Dermis blood vessel endothelial cell (primary cell): ENCODE measurements at regions not wholly inside any gene's neighbourhood (a gene's known extent, or its start where the extent isn't known, plus 50 kb on each side); places are given as distances from the start of the nearest gene placed in this dataset.
"Not testable (repeated sequence)": the region's sequence is repeated elsewhere in the genome, so short reads cannot be mapped to it uniquely, and the experiment has no call there.

Experiments
- DNase-seq: peaks from one replicate; pipeline ENCODE4 v3.0.0; 2010

DNA sequence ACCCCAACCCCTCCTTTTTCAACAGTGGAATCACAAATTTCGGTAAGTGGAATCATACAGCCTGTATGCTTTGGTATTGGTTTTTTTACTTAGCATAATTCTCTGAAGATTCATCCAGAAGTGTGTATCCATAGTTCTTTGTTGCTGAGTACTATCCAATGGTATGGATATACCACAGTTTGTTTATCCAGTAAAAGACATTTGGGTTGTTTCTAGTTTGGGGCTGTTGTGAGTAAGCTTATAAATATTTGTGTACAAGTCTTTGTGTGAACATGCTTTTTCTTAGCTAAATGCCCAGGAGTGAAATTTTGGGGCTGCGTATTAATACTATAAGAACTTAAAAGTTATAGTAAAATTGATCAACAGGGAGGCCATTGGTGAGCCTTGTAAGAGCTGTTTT is 57.5 kb upstream of the GC start:
- no peak for DNase-seq

DNA sequence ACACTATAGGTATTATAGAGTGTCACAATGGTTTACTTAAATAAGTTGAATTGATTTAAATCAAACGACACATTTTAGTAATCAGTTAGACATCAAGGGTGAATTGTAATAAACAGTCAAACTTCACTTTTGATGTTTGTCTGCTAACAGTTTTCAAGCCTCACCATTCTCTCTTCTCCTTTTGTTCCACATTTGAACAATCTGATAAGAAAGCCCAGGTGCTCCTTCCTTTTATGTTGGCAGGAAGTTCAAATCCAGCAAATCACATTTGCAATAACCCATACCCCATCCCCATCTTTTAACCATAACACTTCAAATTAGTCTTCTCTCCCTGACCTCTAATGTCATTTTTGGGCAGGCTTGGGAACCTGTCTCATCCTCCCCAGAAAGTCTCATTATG is 63.4 kb upstream of the GC start:
- no peak for DNase-seq

DNA sequence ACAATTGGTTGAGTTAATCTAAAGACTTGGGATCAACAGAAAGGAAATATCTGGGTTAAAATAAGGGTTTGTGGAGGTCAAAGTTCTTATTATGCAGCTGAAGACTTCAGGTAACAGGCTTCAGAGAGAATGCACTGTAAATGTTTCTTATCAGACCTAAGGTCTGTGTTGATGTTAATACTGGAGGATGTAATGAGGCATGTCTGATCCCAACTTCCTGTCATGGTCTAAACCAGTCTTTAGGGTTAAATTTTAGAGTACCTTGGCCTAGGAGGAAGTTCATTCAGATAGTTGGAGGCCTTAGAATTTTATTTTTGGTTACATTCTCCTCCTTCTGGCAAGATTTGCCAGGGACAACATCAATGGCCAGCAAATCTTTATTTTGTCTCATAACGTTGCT is 72.1 kb upstream of the GC start:
- DNase-seq, result no peak

DNA sequence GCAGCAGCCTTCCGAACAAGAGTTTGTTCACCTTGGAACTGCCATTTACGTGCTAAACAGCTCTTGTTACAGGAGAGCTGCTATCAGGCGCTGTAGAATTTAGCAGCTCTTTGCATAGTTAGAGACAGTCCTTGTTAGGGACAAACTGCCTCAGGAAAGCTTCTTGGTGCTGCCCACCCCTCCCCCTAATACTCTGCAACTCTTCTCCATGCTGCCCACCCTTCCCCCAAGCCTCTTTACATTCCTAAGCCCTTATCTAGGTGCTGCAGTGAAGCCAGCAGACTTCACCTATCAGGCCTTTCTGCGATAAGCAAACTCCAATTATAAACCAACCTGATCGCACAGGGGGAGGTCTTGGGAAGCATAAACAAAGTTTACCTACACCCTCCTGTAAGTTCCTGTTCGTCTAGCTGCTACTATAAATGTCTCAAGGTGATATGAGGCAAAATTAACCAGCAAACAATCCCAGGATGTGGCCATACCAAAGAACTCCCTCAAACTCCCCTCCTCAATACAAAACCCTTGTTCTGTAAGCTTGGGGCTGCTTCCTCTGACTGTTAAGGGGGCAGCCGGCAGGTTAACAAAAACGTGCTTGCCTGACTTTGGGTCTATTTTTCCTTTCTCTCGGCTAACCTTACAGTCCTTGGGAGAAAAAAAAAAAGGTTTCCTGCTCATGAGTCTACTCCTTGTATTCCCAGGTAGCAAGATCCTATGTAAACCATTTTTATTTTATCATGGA is 74.0 kb upstream of the GC start:
- no peak for DNase-seq

DNA sequence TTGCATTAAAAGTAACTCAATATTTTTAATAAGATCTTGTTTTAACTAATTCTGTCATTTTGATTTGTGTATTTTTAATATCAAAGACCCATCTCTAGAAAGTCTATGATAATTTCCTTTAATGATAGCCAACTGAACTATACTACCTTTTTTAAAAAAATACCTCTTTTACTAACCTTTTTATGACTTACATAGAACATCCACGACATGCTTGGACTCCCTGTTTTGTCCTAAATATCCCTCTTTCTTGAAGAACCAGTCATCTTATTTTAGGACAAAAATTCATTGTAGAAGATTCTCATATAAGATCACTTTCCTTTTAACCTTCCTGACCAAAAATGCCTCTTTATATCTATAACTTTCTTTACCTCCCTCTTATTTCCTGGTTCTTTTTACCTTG is 76.8 kb upstream of the GC start:
- no peak for DNase-seq

DNA sequence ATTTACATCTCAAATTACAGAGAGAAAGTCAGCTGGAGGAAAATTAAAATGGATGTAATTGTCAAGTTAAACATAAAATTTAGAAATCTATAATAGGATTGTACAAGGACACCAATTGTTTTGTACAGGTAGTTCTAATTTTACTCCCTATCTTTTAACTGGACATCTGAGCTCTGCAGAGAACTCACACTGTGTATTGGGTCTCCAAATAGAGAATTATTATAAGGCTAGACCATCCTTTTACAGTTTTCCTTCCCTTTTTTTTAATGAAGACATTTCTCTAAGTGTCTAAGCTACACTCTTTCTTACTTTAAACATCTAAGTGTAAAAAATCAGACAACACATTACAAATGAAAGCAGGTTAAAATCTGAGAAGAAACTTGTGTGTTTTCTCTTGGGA is 78.4 kb upstream of the GC start:
- DNase-seq, result no peak

DNA sequence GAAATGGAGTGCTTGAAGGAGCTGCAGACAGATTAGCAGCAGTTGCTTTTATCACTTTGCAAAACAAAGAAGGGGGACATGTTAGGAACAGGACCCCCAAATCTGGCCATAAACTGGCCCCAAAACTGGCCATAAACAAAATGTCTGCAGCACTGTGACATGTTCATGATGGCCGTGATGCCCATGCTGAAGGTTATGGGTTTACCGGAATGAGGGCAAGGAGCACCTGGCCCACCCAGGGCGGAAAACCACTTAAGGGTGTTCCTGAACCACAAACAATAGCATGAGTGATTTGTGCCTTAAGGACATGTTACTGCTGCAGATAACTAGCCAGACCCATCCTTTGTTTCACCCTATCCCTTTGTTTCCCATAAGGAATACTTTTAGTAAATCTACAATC is 79.6 kb upstream of the GC start:
- DNase-seq, result no peak

DNA sequence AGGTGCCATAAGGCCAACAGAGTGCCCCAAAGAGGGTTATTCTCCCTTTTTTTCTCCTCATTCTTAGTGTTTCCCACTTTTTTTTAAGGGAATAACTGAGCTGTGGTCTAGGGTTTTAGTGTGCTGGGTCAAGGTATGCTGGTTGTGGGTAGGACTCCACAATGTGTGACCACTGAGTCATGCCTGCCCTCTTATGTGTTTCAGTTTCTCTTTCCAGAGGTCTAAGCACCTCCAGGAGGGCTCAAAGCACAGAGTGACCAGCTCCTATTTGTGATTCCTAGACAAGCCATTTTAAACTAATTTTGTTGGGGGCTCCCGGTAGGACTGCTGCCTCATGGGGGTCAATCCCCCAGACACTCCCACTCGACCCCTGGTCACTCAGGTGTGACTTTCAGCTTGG is 80.5 kb upstream of the GC start:
- no peak for DNase-seq

DNA sequence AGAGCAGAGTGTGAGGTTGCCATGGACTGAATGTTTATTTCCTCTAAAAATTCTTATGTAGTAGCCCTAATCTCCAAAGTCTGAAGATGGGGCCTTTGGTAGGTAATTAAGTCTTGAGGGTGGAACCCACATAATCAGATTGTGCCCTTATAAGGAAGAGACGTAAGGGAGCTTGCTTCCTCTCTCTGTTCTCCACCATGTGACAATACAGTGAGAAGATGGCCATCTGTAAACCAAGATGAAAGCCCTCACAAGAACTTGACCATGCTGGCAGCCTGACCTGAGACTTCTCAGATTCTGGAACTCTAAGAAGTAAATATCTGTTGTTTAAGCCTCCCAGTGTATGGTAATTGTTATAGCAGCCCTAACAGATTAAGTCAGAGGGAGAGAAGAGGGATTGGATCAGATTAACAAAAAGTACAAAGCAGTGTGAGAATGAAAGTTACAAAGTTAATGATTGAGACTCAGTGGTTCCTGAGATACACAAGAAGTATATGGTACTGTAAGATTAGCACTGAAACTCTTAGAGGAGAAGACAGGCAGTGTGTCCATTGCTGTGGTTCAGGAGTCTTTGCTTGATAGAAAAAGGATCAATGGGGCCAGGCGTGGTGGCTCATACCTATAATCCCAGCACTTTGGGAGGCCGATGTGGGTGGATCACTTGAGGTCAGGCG is 82.5 kb upstream of the GC start:
- no peak for DNase-seq

DNA sequence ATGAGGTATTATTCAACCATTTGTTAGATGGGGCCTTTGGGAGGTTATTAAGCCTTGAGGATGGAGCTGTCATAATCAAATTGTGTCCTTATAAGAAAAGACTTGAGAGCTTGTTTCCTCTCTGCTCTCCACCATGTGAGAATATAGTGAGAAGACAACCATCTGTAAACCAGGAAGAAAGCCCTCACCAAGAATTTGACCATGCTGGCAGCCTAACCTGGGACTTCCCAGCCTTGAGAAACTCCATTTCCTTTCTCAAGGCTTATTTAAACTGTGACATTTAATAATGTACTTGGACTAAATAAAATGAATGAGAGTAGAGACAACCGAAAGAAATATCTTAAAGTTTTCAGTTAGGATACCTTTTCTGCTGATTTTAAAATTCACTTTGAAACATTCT is 83.7 kb upstream of the GC start:
- DNase-seq, result no peak

DNA sequence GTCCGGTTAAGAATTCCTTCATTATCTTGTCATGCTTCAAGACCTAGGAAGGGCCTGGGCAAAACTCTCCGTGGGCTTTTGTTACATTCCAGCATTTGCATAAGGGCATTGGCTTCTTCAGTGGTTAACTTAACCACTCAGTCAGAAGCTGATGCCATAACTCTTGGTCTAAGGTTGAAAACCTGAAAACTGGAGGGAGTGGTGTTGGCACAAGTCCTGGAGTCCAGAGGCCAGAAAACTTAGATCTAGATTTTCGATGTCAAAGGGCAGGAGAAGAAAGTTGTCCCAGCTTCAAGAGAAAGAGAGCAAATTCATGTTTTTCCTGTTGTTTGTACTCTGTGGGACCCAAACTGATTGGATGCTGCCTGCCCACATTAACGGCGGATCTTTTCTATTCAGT is 86.6 kb upstream of the GC start:
- no peak for DNase-seq

DNA sequence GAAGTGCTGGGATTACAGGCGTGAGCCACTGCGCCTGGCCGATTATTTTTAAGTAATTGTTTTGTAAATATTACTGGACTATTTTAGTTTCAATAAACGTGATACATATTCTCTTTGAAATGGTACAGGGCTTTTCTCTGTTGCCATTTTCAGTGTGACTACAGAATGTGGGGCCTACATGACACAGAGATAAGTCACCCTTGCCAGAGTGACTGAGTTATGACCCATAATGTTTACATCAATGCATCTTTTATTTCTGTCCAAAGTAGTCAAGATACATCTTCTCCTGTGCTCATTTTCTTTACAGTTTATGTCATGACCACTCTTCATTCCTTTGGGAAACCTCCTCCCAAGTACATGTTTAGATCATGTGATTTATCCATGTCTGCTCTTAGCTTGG is 88.3 kb upstream of the GC start:
- no peak for DNase-seq

DNA sequence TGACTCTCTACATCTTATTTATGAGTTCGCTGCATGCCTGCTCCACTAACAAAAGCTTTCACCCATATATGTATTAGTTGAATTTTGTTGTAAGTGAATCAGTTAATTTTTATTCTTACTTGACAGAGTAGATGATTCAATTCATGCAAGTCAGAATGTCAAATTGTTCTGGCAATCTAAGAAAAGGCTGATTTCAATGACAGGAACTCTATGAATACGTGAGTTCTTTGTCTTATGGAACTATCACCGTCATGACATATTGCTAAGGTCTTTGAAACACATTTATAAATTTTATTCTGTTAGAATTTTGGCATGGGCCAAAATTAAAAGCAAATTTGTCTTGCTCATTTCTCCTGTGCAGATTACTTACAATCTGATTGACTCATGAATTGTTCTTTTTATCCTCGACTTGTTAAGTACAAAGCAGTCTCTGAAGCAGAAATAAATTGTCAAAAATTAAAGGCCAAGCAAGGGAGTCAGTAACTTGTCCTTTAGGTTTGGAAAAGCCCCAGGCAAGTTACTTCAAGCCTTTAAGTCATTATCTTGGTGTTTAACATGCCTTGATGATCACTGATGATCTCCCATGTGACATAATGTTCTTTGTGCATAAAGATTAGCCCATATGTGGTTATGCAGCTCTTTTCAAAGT is 89.0 kb upstream of the GC start:
- DNase-seq, result no peak

DNA sequence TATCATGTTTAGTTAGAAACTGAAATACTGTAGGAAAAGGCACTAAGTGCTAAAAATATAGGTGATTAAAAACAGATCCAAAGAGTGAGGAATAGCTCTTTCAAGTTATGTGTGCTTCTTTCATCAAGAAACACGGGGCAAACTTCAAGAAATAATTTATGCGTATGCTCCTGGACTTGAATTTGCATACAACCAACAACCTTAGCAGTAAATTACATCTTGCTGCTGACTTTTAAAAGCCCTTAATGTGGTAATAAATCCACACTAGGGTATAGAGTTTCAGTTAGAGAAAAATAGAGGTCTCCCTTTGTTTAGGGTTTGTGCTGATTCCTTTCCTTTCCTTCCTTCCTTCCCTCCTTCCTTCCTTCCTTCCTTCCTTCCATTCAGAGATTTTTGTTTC is 94.5 kb upstream of the GC start:
- no peak for DNase-seq

DNA sequence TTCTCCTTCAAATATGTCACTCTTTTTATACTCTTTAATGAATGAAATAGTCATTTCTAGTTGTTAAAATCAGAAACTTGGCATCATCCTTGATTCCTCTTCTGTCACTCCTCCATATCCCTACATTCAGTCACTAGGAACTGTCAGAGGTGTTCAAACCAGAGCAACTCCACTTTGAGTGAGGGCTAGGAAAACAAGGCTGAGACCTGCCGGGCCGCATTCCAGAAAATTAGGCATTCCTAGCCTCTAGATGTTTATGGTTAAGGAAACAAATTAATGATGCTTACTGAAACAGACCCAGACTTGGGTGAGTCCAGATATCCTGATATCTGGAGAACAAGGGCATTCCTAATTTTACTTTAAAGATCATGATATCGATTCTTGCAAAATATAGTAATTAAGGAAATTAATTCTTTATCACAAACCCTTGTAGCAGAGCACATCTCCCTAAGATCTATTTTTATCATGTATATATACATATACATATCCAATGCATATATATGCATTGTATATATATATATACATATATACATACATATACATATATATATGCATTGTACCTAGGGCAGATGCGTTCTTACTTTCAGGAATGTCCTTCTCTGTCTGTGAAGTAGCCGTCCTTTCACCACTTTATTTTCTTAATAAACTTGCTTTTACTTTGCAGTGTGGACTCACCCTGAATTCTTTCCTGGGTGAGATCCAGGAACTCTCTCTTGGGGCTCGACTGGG is 98.4 kb upstream of the GC start:
- DNase-seq, result no peak

DNA sequence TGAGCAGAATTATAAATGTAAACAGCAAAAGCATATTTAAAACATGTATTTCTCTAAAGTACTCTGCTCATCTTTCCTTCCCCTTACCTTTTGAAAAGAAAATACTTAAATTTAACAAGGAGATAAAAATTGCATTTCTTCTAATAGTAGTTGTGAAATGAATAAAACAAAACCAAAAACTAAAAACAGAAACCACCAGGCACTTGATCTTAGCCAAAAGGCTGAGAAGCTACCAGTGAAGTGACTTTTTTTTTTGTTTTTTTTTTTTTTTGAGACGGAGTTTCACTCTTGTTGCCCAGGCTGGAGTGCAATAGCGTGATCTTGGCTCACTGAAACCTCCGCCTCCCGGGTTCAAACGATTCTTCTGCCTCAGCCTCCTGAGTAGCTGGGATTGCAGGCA is 116.5 kb upstream of the GC start:
- not testable (repeated sequence) for DNase-seq

DNA sequence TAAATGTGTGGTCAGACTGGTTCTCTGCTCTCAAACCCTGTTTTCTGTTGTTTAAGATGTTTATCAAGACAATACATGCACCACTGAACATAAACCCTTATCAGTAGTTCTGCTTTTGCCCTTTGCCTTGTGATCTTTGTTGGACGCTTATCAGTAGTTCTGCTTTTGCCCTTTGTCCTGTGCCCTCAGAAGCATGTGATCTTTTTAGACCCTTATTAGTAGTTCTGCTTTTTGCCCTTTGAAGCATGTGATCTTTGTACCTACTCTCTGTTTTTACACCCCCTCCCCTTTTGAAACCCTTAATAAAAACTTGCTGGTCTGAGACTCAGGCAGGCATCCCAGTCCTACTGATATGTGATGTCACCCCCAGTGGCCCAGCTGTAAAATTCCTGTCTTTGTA is 121.7 kb upstream of the GC start:
- DNase-seq, result not testable (repeated sequence)

DNA sequence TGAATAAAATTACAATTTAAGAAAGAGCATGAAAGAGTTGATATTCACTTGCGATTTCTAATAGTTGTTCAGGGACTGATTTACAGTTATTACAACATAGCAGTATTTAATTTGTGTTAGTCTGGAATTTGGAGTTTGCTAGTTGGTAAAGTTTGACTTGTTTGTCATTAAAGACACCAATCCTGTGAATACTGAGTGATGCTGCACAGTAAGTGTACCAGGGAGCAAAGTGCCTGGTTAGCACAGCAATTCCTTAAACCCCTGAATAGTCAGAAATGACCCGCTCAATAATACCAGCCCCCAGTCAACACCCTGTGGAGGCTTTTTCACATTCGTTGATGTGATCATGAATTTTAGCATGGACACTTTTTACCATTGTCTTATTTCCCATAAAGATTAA is 122.2 kb upstream of the GC start:
- DNase-seq, result no peak

DNA sequence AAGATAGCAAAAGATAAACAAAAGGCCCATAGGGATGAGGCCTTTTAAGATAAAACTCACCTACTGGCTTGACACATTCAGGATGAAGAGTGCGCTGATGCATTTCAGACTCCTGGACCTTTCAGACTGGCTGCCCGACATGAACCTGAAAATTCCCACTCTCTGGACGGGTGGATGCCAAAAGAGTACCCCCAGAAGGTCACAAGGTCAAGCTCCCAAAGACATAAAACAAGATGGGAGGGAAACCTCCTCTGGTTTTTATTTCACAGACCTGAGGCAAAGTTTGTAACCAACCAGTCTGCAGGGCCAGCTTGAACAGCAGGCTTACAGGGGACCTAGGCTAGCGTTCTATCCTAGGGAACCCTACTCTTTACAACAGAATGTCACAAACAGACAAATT is 123.2 kb upstream of the GC start:
- no peak for DNase-seq

DNA sequence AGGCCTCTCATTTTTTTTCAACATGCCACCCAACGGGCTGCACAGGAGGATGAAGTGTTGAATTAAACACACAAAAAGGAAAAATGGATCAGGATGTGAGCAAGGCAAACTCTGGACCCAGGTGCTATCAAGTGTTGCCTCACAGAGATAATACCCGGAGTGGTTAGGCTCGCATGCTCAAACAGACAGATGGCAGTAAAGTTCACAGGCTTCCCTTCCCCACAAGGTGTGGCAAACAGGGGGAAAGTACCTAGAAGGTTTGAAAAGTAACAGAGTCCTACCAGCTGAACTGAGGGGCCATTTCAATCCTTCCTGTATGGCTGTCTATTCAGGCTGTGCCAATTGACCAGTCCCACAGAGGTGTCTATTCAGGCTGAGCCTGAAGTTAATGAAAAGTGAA is 123.9 kb upstream of the GC start:
- DNase-seq, result no peak

DNA sequence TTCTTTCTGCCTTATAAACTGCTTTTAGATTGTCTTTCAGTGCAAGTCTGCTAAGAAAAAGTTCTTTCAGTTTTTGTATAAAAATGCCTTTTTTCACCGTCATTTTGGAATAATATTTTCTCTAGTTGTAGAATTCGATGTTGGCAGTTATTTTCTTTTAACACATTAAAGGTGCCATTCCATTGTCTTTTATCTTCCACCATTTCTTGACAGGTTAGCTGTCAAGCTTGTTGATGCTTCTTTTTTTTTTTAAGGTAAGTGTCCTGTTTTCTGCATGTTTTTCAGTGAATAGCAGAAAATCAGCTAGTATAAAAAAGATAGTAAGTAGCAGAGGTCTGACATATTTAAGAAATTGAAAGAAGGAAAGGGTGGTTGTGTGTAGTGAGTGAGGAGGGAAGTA is 118.5 kb upstream of the NPFFR2 start:
- DNase-seq, result no peak

DNA sequence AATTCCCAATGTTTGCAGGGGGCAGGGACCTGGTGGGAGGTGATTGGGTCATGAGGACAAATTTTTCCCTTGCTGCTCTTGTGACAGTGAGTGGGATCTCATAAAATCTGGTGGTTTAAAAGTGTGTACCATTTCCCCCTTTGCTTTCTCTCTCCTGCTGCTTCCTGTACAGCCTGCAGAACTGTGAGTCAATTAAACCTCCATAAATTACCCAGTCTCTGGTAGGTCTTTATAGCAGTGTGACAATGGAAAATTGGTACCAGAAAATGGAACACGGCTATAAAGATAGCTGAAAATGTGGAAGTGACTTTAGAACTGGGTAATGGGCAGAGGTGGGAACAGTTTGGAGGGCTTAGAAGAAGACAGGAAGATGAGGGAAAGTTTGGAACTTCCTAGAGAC is 108.7 kb upstream of the NPFFR2 start:
- DNase-seq, result no peak

DNA sequence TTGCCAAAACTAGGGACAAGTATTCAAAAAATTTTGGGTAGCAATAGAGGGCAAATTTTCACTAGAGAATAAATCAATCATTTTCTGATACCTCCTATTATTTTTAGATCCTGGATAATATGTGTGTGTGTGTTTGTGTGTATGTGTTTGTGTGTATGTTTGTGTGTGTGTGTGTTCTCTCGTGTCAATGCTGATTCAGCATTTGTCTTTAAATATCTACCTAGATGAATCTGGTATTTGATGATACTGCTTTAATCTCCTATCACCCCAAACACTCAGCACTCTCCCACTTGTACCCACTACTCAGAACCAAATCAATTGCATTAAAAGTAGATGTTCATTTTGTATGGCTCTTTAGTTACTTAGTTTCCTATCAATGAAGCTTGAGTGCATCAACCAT is 101.3 kb upstream of the NPFFR2 start:
- DNase-seq, result no peak

DNA sequence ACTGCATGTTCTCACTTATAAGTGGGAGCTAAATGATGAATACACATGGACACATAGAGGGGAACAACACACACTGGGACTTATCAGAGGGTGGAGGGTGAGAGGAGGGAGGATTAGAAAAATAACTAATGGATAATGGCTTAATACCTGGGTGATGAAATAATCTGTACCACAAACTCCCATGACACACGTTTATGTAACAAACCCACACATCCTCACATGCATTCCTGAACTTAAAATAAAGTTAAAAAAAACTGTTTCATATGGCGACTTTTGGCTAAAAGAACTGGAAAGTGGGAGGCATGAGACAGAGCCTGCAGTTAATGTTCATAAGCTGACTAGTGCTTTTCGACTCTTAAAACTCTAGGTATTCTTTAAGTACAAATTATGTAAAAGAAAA is 98.9 kb upstream of the NPFFR2 start:
- no peak for DNase-seq
